GM21825 (cell line): ENCODE measurements at regions not wholly inside any gene's neighbourhood (a gene's known extent, or its start where the extent isn't known, plus 50 kb on each side); places are given as distances from the start of the nearest gene placed in this dataset.

Experiments used
- ATAC-seq: cut with Tn5 transposase; IDR thresholded peaks from one replicate; pipeline ENCODE4 v1.9.1; 2021; ENCODE audit warnings: mild to moderate bottlenecking, moderate library complexity; ENCODE audit not compliant: unreplicated experiment

- ATAC-seq, result no peak
These were observed 1314.6 kb downstream of the EFNB2 start for GRCh38 chr13:105220881-105221280.

GRCh38 chr13:105220063-105220462 is 1315.4 kb downstream of the EFNB2 start:
- ATAC-seq, result no peak

- no peak for ATAC-seq
These were observed 1315.8 kb downstream of the EFNB2 start for GRCh38 chr13:105219651-105220050.

- no peak for ATAC-seq
These were observed 1322.0 kb downstream of the EFNB2 start for GRCh38 chr13:105213512-105213911.

- no peak for ATAC-seq
These were observed 1327.7 kb downstream of the EFNB2 start for GRCh38 chr13:105207572-105208293.

- no peak for ATAC-seq
These were observed 1333.1 kb downstream of the EFNB2 start for GRCh38 chr13:105202354-105202753.

GRCh38 chr13:105201351-105201750 is 1334.1 kb downstream of the EFNB2 start:
- ATAC-seq, result no peak

- no peak for ATAC-seq
These were observed 1335.3 kb downstream of the EFNB2 start for GRCh38 chr13:105200181-105200580.

- ATAC-seq, result no peak
These were observed 1339.4 kb downstream of the EFNB2 start for GRCh38 chr13:105196052-105196451.

GRCh38 chr13:105193026-105193425 is 1342.4 kb downstream of the EFNB2 start:
- no peak for ATAC-seq

- no peak for ATAC-seq
These were observed 1351.3 kb downstream of the EFNB2 start for GRCh38 chr13:105184201-105184600.

GRCh38 chr13:105177265-105177900 is 1358.1 kb downstream of the EFNB2 start:
- no peak for ATAC-seq

GRCh38 chr13:105170438-105170837 is 1365.0 kb downstream of the EFNB2 start:
- ATAC-seq, result no peak

GRCh38 chr13:105168295-105168694 is 1367.2 kb downstream of the EFNB2 start:
- no peak for ATAC-seq

- ATAC-seq, result no peak
These were observed 1368.1 kb downstream of the EFNB2 start for GRCh38 chr13:105167385-105167784.

- ATAC-seq, result peak; percentile 53
These were observed 1369.9 kb downstream of the EFNB2 start for GRCh38 chr13:105165449-105166125.

GRCh38 chr13:105159841-105160240 is 1375.6 kb downstream of the EFNB2 start:
- ATAC-seq, result no peak

GRCh38 chr13:105153611-105154010 is 1381.9 kb downstream of the EFNB2 start:
- ATAC-seq, result no peak

GRCh38 chr13:105151639-105152038 is 1383.8 kb downstream of the EFNB2 start:
- no peak for ATAC-seq

GRCh38 chr13:105147461-105147860 is 1388.0 kb downstream of the EFNB2 start:
- no peak for ATAC-seq

GRCh38 chr13:105144936-105145335 is 1390.5 kb downstream of the EFNB2 start:
- ATAC-seq, result no peak

- ATAC-seq, result no peak
These were observed 1391.4 kb downstream of the EFNB2 start for GRCh38 chr13:105144020-105144419.
